ENCODE measurements at regions not wholly inside any gene's neighbourhood (a gene's known extent, or its start where the extent isn't known, plus 50 kb on each side); places are given as distances from the start of the nearest gene placed in this dataset.

DNA sequence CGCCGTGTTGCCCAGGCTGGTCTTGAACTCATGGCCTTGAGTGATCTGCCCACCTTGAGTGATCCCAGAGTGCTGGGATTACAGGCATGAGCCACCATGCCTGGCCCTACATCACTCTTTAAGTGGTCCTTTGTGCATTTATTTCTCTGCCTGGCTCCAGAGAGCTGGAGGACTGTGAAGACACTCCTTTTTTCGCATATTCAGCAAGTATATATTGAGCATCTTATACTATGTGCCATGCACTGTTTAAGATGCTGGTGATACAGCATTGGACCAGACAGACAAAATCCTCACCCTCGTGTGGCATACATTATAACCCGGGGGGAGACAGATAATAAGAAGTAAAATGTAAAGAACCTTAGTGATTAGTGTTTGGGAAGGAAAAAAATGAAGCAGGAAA is 66.8 kb upstream of the NPAS1 start:
- TF ChIP-seq POLR2AphosphoS5 (IDR thresholded peaks at IDR 0.05) (no peak), CTCF (IDR thresholded peaks at IDR 0.05) (no peak), POLR2A (IDR thresholded peaks at IDR 0.05) (no peak)
